DND-41 (cell line): ENCODE measurements at regions not wholly inside any gene's neighbourhood (a gene's known extent, or its start where the extent isn't known, plus 50 kb on each side); places are given as distances from the start of the nearest gene placed in this dataset.

Source experiments
- ATAC-seq: fragments of 200-7000 bp; cut with Tn5 transposase; 3 replicates; pipeline ENCODE4 v1.9.1; 2021; ENCODE audit warnings: low read depth; ENCODE audit not compliant: insufficient read depth
- DNase-seq: peaks from one replicate; pipeline ENCODE4 v3.0.0-alpha.2; 2020
- H2AFZ ChIP-seq: 2 replicates; pipeline ENCODE4 v1.6.0; 2012; ENCODE audit warnings: low read depth, low read length
- H3K27ac ChIP-seq: 2 replicates; pipeline ENCODE4 v1.5.1; 2012; ENCODE audit warnings: low read length, inconsistent platforms
- H3K27me3 ChIP-seq: fragments of 200-600 bp; sonication (generic); 2 replicates; pipeline ENCODE4 v1.6.0; 2012; ENCODE audit warnings: low read length, mild to moderate bottlenecking, inconsistent platforms; ENCODE audit not compliant: insufficient read depth, poor library complexity
- H3K36me3 ChIP-seq: 2 replicates; pipeline ENCODE4 v1.5.1; 2012; ENCODE audit warnings: low read length, inconsistent platforms; ENCODE audit not compliant: insufficient read depth
- H3K4me1 ChIP-seq: 2 replicates; pipeline ENCODE4 v1.5.1; 2012; ENCODE audit warnings: mild to moderate bottlenecking, low read length; ENCODE audit not compliant: insufficient read depth
- H3K4me2 ChIP-seq: 2 replicates; pipeline ENCODE4 v1.6.0; 2012; ENCODE audit warnings: mild to moderate bottlenecking, moderate library complexity, low read length, inconsistent platforms; ENCODE audit not compliant: insufficient read depth
- H3K4me3 ChIP-seq, 2 experiments: fragments of 200-600 bp in 1 of 2; shearing (Covaris generic) in 1 of 2; 2 replicates each; pipeline ENCODE4 v1.5.1; 2012 to 2016; ENCODE audit warnings: inconsistent platforms in 2 of 2, low read length in 2 of 2, mild to moderate bottlenecking in 2 of 2, low read depth in 1 of 2, moderate library complexity in 1 of 2
- H3K79me2 ChIP-seq: 2 replicates; pipeline ENCODE4 v1.6.0; 2012; ENCODE audit warnings: low read length, inconsistent platforms; ENCODE audit not compliant: insufficient read depth
- H3K9ac ChIP-seq: 2 replicates; pipeline ENCODE4 v1.6.0; 2012; ENCODE audit warnings: low read depth, mild to moderate bottlenecking, inconsistent platforms, low read length, moderate library complexity
- H3K9me3 ChIP-seq: 2 replicates; pipeline ENCODE4 v1.5.1; 2012; ENCODE audit warnings: low read length, moderate library complexity, mild to moderate bottlenecking, inconsistent platforms; ENCODE audit not compliant: insufficient read depth, severe bottlenecking
- H4K20me1 ChIP-seq: 2 replicates; pipeline ENCODE4 v1.6.0; 2012; ENCODE audit warnings: low read length; ENCODE audit not compliant: insufficient read depth
- CTCF ChIP-seq: IDR thresholded peaks from 2 replicates; pipeline ENCODE4 v1.5.1; 2012; ENCODE audit warnings: borderline replicate concordance, low read length, moderate library complexity, mild to moderate bottlenecking; ENCODE audit not compliant: poor library complexity, severe bottlenecking; ENCODE audit errors: extremely low read depth
- EZH2 ChIP-seq: IDR thresholded peaks from 3 replicates; pipeline ENCODE4 v1.6.1; 2012; ENCODE audit warnings: borderline replicate concordance, low read depth, mild to moderate bottlenecking, moderate library complexity, low read length, inconsistent platforms; ENCODE audit not compliant: severe bottlenecking

- Histone ChIP-seq H3K4me3 (no peak overlapping the region), H3K9ac (no peak overlapping the region), H4K20me1 (no peaks in the 10 kb centered on the region), H3K27ac (no peak overlapping the region), H3K4me2 (no peak overlapping the region), H3K36me3 (no peaks in the 10 kb centered on the region), H3K4me1 (no peaks in the 10 kb centered on the region), H2AFZ (no peak overlapping the region), H3K79me2 (no peaks in the 10 kb centered on the region), H3K9me3 (peaks cover 14% of the 10 kb centered on the region), H3K27me3 (no peaks in the 10 kb centered on the region)
- no peak for TF ChIP-seq CTCF
- TF ChIP-seq EZH2: no peak
- DNase-seq: no peak
- ATAC-seq: no peak
Observed at GRCh38 chr10:131638049-131638879, 262.5 kb upstream of the PPP2R2D start.

- no peak for TF ChIP-seq EZH2
- no peak for TF ChIP-seq CTCF
- Histone ChIP-seq H4K20me1 (no peaks in the 10 kb centered on the region), H3K27me3 (no peaks in the 10 kb centered on the region), H3K79me2 (no peaks in the 10 kb centered on the region), H3K9me3 (peaks cover 14% of the 10 kb centered on the region), H3K27ac (no peak overlapping the region), H3K4me1 (no peaks in the 10 kb centered on the region), H3K4me3 (no peak overlapping the region), H3K9ac (no peak overlapping the region), H3K4me2 (no peak overlapping the region), H2AFZ (no peak overlapping the region), H3K36me3 (no peaks in the 10 kb centered on the region)
- no peak for DNase-seq
- ATAC-seq: no peak
Observed at GRCh38 chr10:131638880-131639278, 261.9 kb upstream of the PPP2R2D start.

- ATAC-seq: no peak
- no peaks in the 10 kb centered on the region for H3K36me3 ChIP-seq
- H4K20me1 ChIP-seq: no peaks in the 10 kb centered on the region
- no peak for DNase-seq
- no peaks in the 10 kb centered on the region for H3K79me2 ChIP-seq
- H3K27me3 ChIP-seq: no peaks in the 10 kb centered on the region
- H3K4me3 ChIP-seq: no peak overlapping the region
- H3K9me3 ChIP-seq: peaks cover 14% of the 10 kb centered on the region
- no peak overlapping the region for H2AFZ ChIP-seq
- no peak overlapping the region for H3K9ac ChIP-seq
- H3K27ac ChIP-seq: no peak overlapping the region
- TF ChIP-seq EZH2: no peak
- TF ChIP-seq CTCF: no peak
- H3K4me1 ChIP-seq: no peaks in the 10 kb centered on the region
- H3K4me2 ChIP-seq: no peak overlapping the region
Observed at GRCh38 chr10:131640045-131640644, 260.7 kb upstream of the PPP2R2D start.
